ENCODE measurements at regions not wholly inside any gene's neighbourhood (a gene's known extent, or its start where the extent isn't known, plus 50 kb on each side); places are given as distances from the start of the nearest gene placed in this dataset.

GRCh38 chr10:111739874-111740139 lies 443.8 kb downstream of the GPAM start:
- TF ChIP-seq CTCF (conservative IDR thresholded peaks at IDR 0.05; ENCODE audit: low read length) (no peak), EZH2phosphoT487 (IDR thresholded peaks at IDR 0.05; ENCODE audit: borderline replicate concordance) (no peak)

All from Loucy (cell line).